Inflammatory macrophage treated with lipopolysaccharide for 1 hour (primary cell): ENCODE measurements at regions not wholly inside any gene's neighbourhood (a gene's known extent, or its start where the extent isn't known, plus 50 kb on each side); places are given as distances from the start of the nearest gene placed in this dataset.

Source experiments
- DNase-seq, 2 donors: peaks; one replicate each; pipeline ENCODE4 v3.0.0-alpha.2; 2020 to 2022

- DNase-seq, result no peak
These were observed 1981.3 kb upstream of the IGFBP7 start for GRCh38 chr4:59091146-59092142.

- DNase-seq, result no peak
These were observed 1984.3 kb upstream of the IGFBP7 start for GRCh38 chr4:59094505-59094904.

DNA sequence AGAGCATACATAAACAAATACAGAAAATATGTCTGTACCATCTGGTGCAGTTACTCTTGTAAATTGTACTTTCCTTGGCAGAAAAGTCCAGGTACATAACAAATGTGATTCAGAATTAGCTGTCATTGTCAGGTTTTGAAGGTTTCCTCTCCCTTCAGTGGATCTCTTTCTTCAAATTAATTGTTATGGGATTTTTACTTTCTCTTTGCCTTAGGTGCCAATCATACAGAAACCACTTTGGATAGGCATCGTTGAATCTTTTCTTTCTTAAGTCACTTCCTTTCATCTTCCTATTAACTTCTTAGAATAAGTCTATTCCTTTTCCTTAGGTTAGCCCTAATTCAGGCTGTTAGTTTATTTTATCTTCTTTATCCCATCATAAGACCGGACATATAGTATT is 1992.1 kb upstream of the IGFBP7 start:
- no peak for DNase-seq

DNA sequence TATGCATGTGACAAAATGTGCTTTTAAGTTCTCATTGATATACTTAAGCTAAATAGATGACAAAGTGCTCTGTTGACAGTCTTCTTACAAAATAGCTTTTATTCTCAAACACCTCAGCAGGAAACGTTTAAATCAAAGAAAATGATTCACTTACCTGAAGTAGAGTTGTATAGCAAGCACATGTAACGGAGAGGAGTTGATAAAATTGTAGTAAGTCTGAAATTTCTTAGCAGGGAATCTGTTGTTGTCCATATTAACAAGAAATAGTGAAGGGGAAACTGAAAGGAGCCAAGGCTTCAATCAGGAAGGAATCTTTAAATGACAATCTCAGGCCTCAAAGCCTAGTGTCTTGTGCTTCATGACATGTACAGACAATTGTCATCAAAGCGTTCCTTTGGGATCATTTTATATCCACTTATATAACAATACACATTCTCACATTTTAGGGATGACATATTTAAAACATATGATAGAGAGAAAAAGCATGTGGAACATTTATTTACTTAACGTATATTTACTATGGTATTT is 2010.2 kb upstream of the IGFBP7 start:
- DNase-seq, result no peak

GRCh38 chr4:59122626-59123025 is 2012.4 kb upstream of the IGFBP7 start:
- no peak for DNase-seq

DNA sequence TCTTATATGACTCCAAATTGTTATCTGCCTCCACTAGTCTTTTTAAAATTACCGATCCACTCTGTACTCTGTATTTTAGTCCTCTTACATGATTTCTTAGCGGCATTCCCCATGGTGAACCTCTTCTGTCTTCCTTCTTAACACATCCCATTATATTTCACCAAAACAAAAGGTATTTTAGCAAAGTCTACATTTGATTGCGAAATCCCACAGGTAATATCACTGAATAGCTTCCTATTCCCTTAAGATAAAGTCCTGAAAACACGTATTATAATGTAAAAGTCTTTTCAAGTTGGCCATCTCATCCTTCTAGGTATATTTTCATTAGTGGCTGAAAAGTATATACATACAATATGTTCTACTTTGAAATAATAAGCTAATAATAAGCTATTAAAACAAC is 2016.0 kb upstream of the IGFBP7 start:
- no peak for DNase-seq

- DNase-seq, result no peak
These were observed 2016.8 kb upstream of the IGFBP7 start for GRCh38 chr4:59127006-59127405.

GRCh38 chr4:59127743-59128142 is 2017.6 kb upstream of the IGFBP7 start:
- DNase-seq, result no peak

GRCh38 chr4:59135248-59135985 is 2025.2 kb upstream of the IGFBP7 start:
- DNase-seq, result no peak

- peak in 1 of 2 donors; percentile 10 for DNase-seq
These were observed 2038.9 kb upstream of the ADGRL3 start for GRCh38 chr4:59161249-59161648.

- no peak for DNase-seq
These were observed 2024.5 kb upstream of the ADGRL3 start for GRCh38 chr4:59175617-59176016.

GRCh38 chr4:59179372-59179771 is 2020.8 kb upstream of the ADGRL3 start:
- no peak for DNase-seq

DNA sequence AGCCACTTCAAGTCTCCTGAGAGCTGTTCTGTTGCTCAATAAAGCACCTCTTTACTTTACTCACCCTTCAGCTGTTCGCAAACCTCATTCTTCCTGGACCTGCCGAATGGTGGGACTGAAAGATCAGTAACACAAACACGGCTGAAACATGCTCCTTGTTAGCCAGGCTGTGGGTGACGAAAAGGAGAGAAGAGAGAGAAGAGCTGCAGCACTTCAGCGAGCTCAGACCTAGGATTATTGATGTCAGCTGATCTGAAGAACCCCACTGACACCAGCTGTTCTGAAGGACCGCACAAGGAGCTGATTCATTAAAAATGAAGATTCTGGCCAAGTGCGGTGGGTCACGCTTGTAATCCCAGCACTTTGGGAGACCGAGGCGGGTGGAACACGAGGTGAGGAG is 2020.0 kb upstream of the ADGRL3 start:
- DNase-seq, result no peak

DNA sequence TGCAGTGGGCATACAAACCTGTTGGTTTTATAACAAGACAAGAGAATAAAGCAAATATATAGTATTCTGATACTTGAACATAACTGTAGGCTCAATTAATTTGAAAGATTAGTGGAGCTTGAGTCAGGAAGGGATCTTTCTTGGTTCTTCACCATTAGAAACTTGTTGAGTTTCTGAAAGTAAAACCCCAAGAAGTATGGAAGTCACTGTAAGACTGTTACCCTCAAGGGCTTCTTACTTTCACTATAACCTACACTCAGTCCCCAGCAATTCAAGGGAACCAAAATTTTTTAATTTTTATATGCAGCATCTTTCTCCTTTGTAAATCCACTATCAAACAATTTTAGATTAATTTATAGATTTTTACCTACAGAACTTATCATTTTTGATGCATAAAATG is 2019.2 kb upstream of the ADGRL3 start:
- no peak for DNase-seq

DNA sequence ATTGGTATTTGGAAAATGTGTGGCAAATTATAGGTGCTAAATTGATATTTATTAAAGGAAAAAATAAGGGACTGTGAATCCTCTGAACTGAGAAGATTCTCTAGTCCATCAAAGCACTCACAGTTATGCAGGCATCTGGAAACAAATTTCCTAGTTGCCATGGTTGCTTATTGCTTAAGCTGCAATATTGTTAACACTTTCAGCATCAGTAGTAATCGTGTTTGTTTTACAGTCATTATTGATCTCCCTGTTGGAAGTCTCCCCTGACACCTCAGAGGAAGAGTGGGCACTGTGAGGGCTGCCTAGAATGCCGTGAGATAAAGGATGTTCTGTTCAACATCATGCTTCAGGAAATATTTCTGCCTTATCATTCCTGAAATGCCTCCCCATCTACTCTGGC is 2004.3 kb upstream of the ADGRL3 start:
- no peak for DNase-seq

- no peak for DNase-seq
These were observed 1999.1 kb upstream of the ADGRL3 start for GRCh38 chr4:59200992-59201391.

- DNase-seq, result no peak
These were observed 1982.1 kb upstream of the ADGRL3 start for GRCh38 chr4:59217910-59218631.

DNA sequence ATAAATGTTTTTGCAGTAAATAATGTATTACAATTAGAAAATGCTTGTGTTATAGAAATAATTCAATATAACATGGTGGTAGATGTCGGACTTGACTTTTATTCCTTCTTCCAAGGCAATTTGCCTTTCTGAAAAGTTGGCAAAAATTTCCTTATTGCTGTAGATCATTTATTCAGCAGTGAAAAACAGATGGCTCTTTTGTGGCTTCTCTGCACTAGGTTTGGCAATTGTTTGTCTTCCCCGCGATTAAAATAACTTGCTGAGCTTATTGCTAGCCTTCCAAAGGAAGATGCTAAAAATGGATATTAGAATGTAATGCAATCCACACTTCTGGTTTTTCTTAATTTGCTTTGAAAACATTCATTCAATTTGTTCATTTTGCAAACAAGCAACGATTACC is 1977.9 kb upstream of the ADGRL3 start:
- no peak for DNase-seq

DNA sequence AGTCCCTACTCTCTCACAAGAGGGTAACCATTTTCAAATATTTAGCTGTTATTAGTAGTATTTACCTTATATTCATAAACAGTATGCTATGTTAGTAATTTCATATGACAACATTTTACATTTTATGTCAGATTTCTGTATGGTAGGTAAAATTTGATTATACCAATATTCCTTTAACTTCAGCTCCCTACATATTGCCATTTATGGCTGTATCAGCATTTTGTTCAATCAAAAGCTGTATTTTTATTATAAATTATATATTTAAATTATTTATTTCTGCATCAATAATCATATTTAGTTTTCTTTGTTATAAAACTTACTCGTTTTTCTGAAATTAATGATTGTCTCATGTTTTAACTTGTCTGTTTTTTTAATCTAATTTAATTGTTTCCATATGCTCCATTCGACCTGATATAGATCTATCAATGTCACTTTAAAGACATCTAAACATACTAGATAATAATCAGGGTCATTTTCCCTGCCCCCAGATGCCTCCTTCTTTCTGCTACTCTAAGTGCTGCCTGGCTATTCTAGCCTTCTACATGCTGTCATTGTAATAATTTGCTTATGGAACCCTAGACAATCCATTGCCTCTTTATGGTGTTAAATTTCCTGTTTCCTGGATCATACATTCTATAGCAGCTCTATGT is 1976.7 kb upstream of the ADGRL3 start:
- no peak for DNase-seq

DNA sequence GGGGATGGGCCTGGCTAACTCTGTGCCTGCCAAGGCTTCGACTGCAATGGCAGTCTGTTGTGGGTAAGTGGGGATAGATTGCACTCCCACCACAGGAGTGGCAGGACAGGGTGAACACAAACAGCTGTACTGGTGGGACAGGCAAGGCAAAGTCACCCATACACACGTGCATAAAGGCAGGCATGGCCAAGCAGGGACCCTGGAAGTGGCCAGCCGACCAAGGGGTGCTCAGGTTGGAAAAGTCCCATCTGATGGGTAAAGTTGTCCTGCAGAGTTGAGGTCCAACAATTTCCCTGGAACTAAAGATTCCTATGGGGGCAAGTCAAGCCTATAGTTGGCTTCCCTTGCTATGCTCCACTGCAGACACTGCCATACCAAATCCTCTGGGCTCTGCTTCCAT is 1961.9 kb upstream of the ADGRL3 start:
- DNase-seq, result no peak

DNA sequence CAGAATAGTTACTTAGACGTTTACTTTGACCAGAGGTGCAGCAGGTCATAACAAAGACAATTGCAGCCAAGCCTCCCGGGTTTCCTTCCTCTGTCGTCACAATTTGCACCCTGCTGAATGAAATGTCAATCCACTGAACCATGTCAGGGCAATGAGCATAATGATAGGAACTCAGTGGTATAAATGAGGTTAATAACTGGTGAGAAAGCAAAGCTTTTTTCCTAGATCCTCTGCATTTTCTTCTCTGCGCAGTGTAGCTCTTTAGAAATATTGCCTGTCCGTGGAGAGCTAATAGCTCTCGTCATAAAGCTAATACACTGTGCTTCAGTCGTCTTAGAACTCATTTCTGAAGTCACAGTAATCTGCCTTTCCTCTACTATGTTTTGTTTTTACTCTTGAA is 1960.1 kb upstream of the ADGRL3 start:
- no peak for DNase-seq

DNA sequence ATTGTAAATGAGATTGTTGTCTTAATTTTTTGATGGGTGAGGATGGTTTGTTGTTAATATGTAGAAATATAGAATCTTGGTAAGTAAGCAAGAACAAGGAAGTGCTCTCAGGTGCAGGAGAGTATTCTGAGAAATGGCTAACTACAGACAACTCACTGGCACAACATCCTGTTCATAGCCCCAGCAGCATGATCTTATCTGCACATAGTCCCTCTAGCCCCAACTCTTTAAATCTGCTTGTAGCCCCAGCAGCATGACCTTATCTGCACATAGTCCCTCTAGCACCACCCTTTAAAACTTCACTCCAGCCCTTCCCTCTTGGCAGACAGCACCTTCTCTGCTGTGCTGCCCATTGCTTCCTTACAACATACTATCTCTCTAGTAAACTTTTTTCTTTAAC is 1957.1 kb upstream of the ADGRL3 start:
- DNase-seq, result no peak

DNA sequence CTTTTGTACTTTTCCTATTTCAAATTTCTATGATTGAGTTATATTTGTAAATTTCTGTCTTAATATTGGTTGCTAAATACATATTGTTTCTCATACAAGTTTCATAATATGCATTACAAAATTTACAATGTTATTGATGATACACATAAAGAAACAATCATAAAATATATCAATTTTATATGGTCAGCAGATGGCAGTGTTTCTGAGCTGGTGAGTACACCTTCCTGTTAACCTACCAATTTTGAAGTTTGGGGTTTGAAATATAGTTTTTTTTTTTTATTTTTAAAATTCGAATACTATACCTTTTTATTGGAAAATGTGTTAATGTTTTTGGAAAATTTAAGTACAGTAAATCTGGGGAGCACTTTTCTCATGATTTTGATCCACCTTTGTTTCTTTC is 1953.1 kb upstream of the ADGRL3 start:
- DNase-seq, result peak in 1 of 2 donors; percentile 6
